WTC11 (cell line): ENCODE measurements at regions not wholly inside any gene's neighbourhood (a gene's known extent, or its start where the extent isn't known, plus 50 kb on each side); places are given as distances from the start of the nearest gene placed in this dataset.

Experiments
- CREB1 ChIP-seq: sonication (generic); formaldehyde crosslinking; IDR thresholded peaks from 2 replicates; pipeline ENCODE4 v1.8.0; 2023; ENCODE audit warnings: mild to moderate bottlenecking, missing genetic modification reagents
- FOXK1 ChIP-seq: sonication (generic); formaldehyde crosslinking; IDR thresholded peaks from 2 replicates; pipeline ENCODE4 v1.8.0; 2022; ENCODE audit warnings: mild to moderate bottlenecking, moderate library complexity, missing genetic modification reagents
- KAT7 ChIP-seq: sonication (generic); formaldehyde crosslinking; IDR thresholded peaks from 2 replicates; pipeline ENCODE4 v1.8.1; 2023; ENCODE audit warnings: missing genetic modification reagents, mild to moderate bottlenecking, borderline replicate concordance
- NFYB ChIP-seq: sonication (generic); formaldehyde crosslinking; conservative IDR thresholded peaks from 2 replicates; pipeline ENCODE4 v1.8.0; 2022; ENCODE audit warnings: low read depth, missing genetic modification reagents
- SP1 ChIP-seq: sonication (generic); formaldehyde crosslinking; conservative IDR thresholded peaks from 2 replicates; pipeline ENCODE4 v1.8.1; 2022; ENCODE audit warnings: missing genetic modification reagents
- ZNF138 ChIP-seq: sonication (generic); formaldehyde crosslinking; conservative IDR thresholded peaks from 2 replicates; pipeline ENCODE4 v1.8.1; 2022; ENCODE audit warnings: mild to moderate bottlenecking, moderate library complexity, missing genetic modification reagents
- TF ChIP-seq, protein P1 (sequence below): fragments of 200-600 bp; IDR thresholded peaks from 2 replicates; pipeline ENCODE4 v1.8.0; 2022; ENCODE audit warnings: antibody characterized with exemption
- TF ChIP-seq, protein P2 (sequence below): fragments of 250-450 bp; sonication (Bioruptor Pico); IDR thresholded peaks from 2 replicates; pipeline ENCODE4 v1.9.0; 2021; ENCODE audit warnings: mild to moderate bottlenecking
- TF ChIP-seq, protein P3 (sequence below): sonication (generic); formaldehyde crosslinking; IDR thresholded peaks from 2 replicates; pipeline ENCODE4 v1.8.1; 2022; ENCODE audit warnings: mild to moderate bottlenecking, moderate library complexity, missing genetic modification reagents
- TF ChIP-seq, protein P4 (sequence below): sonication (generic); formaldehyde crosslinking; IDR thresholded peaks from 2 replicates; pipeline ENCODE4 v1.8.1; 2022; ENCODE audit warnings: mild to moderate bottlenecking, missing genetic modification reagents, moderate library complexity, borderline replicate concordance

DNA sequence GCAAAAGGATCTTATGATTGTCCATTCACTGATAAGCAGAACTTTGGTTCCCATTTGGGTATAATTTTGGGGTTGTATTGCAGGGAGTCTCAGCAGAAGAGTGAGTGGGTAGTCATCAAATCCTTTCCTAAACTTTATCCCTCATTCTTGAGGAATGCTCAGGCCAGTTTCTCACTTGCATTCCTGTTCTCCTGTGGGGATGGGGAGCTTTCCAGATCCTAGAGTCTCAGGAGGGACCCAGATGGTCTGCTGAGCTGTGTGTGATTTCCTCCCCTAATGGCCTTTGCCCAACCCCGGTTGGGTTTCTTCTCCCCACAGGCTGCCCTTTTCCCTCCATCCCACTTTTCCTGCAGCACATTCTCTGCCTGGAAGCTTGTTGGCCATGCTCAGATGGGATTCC, 79.9 kb downstream of the MIAT start:
- TF ChIP-seq, protein P1, sequence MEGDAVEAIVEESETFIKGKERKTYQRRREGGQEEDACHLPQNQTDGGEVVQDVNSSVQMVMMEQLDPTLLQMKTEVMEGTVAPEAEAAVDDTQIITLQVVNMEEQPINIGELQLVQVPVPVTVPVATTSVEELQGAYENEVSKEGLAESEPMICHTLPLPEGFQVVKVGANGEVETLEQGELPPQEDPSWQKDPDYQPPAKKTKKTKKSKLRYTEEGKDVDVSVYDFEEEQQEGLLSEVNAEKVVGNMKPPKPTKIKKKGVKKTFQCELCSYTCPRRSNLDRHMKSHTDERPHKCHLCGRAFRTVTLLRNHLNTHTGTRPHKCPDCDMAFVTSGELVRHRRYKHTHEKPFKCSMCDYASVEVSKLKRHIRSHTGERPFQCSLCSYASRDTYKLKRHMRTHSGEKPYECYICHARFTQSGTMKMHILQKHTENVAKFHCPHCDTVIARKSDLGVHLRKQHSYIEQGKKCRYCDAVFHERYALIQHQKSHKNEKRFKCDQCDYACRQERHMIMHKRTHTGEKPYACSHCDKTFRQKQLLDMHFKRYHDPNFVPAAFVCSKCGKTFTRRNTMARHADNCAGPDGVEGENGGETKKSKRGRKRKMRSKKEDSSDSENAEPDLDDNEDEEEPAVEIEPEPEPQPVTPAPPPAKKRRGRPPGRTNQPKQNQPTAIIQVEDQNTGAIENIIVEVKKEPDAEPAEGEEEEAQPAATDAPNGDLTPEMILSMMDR, result no peak
- no peak for TF ChIP-seq KAT7 (CRISPR knock-in tag)
- TF ChIP-seq, protein P2, sequence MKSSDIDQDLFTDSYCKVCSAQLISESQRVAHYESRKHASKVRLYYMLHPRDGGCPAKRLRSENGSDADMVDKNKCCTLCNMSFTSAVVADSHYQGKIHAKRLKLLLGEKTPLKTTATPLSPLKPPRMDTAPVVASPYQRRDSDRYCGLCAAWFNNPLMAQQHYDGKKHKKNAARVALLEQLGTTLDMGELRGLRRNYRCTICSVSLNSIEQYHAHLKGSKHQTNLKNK (CRISPR knock-in tag), result no peak
- no peak for TF ChIP-seq NFYB (CRISPR knock-in tag)
- TF ChIP-seq SP1, result no peak
- no peak for TF ChIP-seq CREB1 (CRISPR knock-in tag)
- TF ChIP-seq, protein P3, sequence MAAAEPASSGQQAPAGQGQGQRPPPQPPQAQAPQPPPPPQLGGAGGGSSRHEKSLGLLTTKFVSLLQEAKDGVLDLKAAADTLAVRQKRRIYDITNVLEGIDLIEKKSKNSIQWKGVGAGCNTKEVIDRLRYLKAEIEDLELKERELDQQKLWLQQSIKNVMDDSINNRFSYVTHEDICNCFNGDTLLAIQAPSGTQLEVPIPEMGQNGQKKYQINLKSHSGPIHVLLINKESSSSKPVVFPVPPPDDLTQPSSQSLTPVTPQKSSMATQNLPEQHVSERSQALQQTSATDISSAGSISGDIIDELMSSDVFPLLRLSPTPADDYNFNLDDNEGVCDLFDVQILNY, result no peak
- TF ChIP-seq FOXK1 (CRISPR knock-in tag), result no peak
- TF ChIP-seq, protein P4, sequence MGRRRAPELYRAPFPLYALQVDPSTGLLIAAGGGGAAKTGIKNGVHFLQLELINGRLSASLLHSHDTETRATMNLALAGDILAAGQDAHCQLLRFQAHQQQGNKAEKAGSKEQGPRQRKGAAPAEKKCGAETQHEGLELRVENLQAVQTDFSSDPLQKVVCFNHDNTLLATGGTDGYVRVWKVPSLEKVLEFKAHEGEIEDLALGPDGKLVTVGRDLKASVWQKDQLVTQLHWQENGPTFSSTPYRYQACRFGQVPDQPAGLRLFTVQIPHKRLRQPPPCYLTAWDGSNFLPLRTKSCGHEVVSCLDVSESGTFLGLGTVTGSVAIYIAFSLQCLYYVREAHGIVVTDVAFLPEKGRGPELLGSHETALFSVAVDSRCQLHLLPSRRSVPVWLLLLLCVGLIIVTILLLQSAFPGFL (CRISPR knock-in tag), result no peak
- TF ChIP-seq ZNF138, result no peak
